HUES48 (cell line): ENCODE measurements at regions not wholly inside any gene's neighbourhood (a gene's known extent, or its start where the extent isn't known, plus 50 kb on each side); places are given as distances from the start of the nearest gene placed in this dataset.

ENCODE experiments used
- H3K27ac ChIP-seq: one replicate; pipeline ENCODE4 v1.7.0; 2013; ENCODE audit warnings: low read depth, low read length, inconsistent platforms
- H3K27me3 ChIP-seq: 2 replicates; pipeline ENCODE4 v1.6.1; 2013; ENCODE audit warnings: mild to moderate bottlenecking, low read length; ENCODE audit not compliant: control insufficient read depth, insufficient read depth
- H3K36me3 ChIP-seq: 2 replicates; pipeline ENCODE4 v1.6.1; 2013; ENCODE audit warnings: low read length; ENCODE audit not compliant: control insufficient read depth, insufficient read depth
- H3K4me1 ChIP-seq: 2 replicates; pipeline ENCODE4 v1.6.1; 2013; ENCODE audit warnings: mild to moderate bottlenecking, low read length; ENCODE audit not compliant: control insufficient read depth, insufficient read depth
- H3K4me3 ChIP-seq: 2 replicates; pipeline ENCODE4 v1.5.1; 2013; ENCODE audit warnings: mild to moderate bottlenecking, low read depth, low read length
- H3K9ac ChIP-seq: 2 replicates; pipeline ENCODE4 v1.6.1; 2013; ENCODE audit warnings: mild to moderate bottlenecking, low read depth, low read length, moderate library complexity
- H3K9me3 ChIP-seq: 2 replicates; pipeline ENCODE4 v1.6.1; 2013; ENCODE audit warnings: low read length; ENCODE audit not compliant: control insufficient read depth, insufficient read depth

GRCh38 chr11:109071712-109072524 is 350.1 kb upstream of the C11orf87 start:
- Histone ChIP-seq H3K4me3 (no peak overlapping the region), H3K4me1 (no peaks in the 10 kb centered on the region), H3K9ac (no peak overlapping the region), H3K36me3 (no peaks in the 10 kb centered on the region), H3K9me3 (no peaks in the 10 kb centered on the region), H3K27me3 (no peaks in the 10 kb centered on the region), H3K27ac (no peak overlapping the region)

- Histone ChIP-seq H3K36me3 (no peaks in the 10 kb centered on the region), H3K27me3 (no peaks in the 10 kb centered on the region), H3K9ac (no peak overlapping the region), H3K27ac (no peak overlapping the region), H3K4me3 (no peak overlapping the region), H3K4me1 (no peaks in the 10 kb centered on the region), H3K9me3 (no peaks in the 10 kb centered on the region)
Observed at GRCh38 chr11:109073032-109073822, 348.8 kb upstream of the C11orf87 start.

- Histone ChIP-seq H3K4me1 (no peaks in the 10 kb centered on the region), H3K9me3 (no peaks in the 10 kb centered on the region), H3K27ac (no peak overlapping the region), H3K36me3 (no peaks in the 10 kb centered on the region), H3K4me3 (no peak overlapping the region), H3K27me3 (no peaks in the 10 kb centered on the region), H3K9ac (no peak overlapping the region)
Observed at GRCh38 chr11:109075976-109076375, 346.0 kb upstream of the C11orf87 start.

- H3K27ac ChIP-seq: no peak overlapping the region
- H3K27me3 ChIP-seq: no peaks in the 10 kb centered on the region
- no peaks in the 10 kb centered on the region for H3K9me3 ChIP-seq
- H3K36me3 ChIP-seq: no peaks in the 10 kb centered on the region
- H3K9ac ChIP-seq: no peak overlapping the region
- H3K4me1 ChIP-seq: no peaks in the 10 kb centered on the region
- no peak overlapping the region for H3K4me3 ChIP-seq
Observed at GRCh38 chr11:109076870-109077269, 345.1 kb upstream of the C11orf87 start.

- Histone ChIP-seq H3K4me1 (no peaks in the 10 kb centered on the region), H3K27me3 (no peaks in the 10 kb centered on the region), H3K4me3 (no peak overlapping the region), H3K9ac (no peak overlapping the region), H3K36me3 (no peaks in the 10 kb centered on the region), H3K27ac (no peak overlapping the region), H3K9me3 (no peaks in the 10 kb centered on the region)
Observed at GRCh38 chr11:109077291-109077920, 344.6 kb upstream of the C11orf87 start.

GRCh38 chr11:109085708-109086373 is 336.1 kb upstream of the C11orf87 start:
- Histone ChIP-seq H3K9ac (no peak overlapping the region), H3K9me3 (no peaks in the 10 kb centered on the region), H3K4me1 (no peaks in the 10 kb centered on the region), H3K4me3 (no peak overlapping the region), H3K27ac (no peak overlapping the region), H3K36me3 (no peaks in the 10 kb centered on the region), H3K27me3 (no peaks in the 10 kb centered on the region)

GRCh38 chr11:109086931-109087330 is 335.1 kb upstream of the C11orf87 start:
- H3K36me3 ChIP-seq: no peaks in the 10 kb centered on the region
- no peak overlapping the region for H3K4me3 ChIP-seq
- no peaks in the 10 kb centered on the region for H3K27me3 ChIP-seq
- no peaks in the 10 kb centered on the region for H3K4me1 ChIP-seq
- no peak overlapping the region for H3K27ac ChIP-seq
- H3K9me3 ChIP-seq: no peaks in the 10 kb centered on the region
- H3K9ac ChIP-seq: no peak overlapping the region

GRCh38 chr11:109088086-109088485 is 333.9 kb upstream of the C11orf87 start:
- no peaks in the 10 kb centered on the region for H3K4me1 ChIP-seq

GRCh38 chr11:109089144-109089543 is 332.8 kb upstream of the C11orf87 start:
- Histone ChIP-seq H3K9ac (no peak overlapping the region), H3K27me3 (no peaks in the 10 kb centered on the region), H3K4me3 (no peak overlapping the region), H3K27ac (no peak overlapping the region), H3K36me3 (no peaks in the 10 kb centered on the region), H3K4me1 (no peaks in the 10 kb centered on the region), H3K9me3 (no peaks in the 10 kb centered on the region)

More at GRCh38 chr11:109088086-109088485, 333.9 kb upstream of the C11orf87 start:
- Histone ChIP-seq H3K27me3 (no peaks in the 10 kb centered on the region), H3K9me3 (no peaks in the 10 kb centered on the region), H3K9ac (no peak overlapping the region), H3K27ac (no peak overlapping the region), H3K36me3 (no peaks in the 10 kb centered on the region), H3K4me3 (no peak overlapping the region)

- no peaks in the 10 kb centered on the region for H3K4me1 ChIP-seq
- no peaks in the 10 kb centered on the region for H3K9me3 ChIP-seq
- no peaks in the 10 kb centered on the region for H3K27me3 ChIP-seq
- no peaks in the 10 kb centered on the region for H3K36me3 ChIP-seq
- no peak overlapping the region for H3K9ac ChIP-seq
- H3K4me3 ChIP-seq: no peak overlapping the region
- H3K27ac ChIP-seq: no peak overlapping the region
Observed at GRCh38 chr11:109093354-109093753, 328.6 kb upstream of the C11orf87 start.
